Ovary (tissue), 3 donors: ENCODE measurements at regions not wholly inside any gene's neighbourhood (a gene's known extent, or its start where the extent isn't known, plus 50 kb on each side); places are given as distances from the start of the nearest gene placed in this dataset.

ENCODE experiments used
- POLR2A ChIP-seq: fragments of 450-650 bp; IDR thresholded peaks from one replicate; pipeline ENCODE4 v1.6.1; 2017; ENCODE audit warnings: antibody characterized with exemption, mild to moderate bottlenecking, moderate library complexity
- TF ChIP-seq, protein P1 (sequence below), 3 donors: fragments of 450-650 bp in 2 of 3; fragments of 200-600 bp in 1 of 3; IDR thresholded peaks; one replicate each; pipeline versions ENCODE4 v1.5.1 to v1.8.0; 2016 to 2022; ENCODE audit warnings: antibody characterized with exemption in 3 of 3, mild to moderate bottlenecking in 1 of 3
- donor health status: DM: no; HTN: no; CAD: no.

DNA sequence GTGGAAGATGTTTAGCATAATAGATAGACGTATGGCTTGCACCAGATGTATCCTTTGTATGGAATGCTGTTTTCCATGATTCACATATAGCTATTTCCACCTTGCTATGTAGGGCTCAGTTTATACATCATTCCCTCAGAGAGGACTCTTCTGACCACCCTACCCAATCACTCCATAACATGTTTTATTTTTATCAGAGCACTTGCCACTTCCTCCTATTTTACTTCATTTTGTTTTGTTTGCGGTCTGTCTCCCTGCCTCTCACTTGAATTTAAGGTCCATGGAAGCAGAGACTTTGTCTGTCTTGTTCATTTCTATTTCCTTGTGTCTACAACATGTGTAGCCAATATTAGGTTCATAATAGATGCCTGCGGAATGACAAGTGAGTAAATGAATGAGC is 266.9 kb upstream of the CITED2 start:
- TF ChIP-seq, protein P1, sequence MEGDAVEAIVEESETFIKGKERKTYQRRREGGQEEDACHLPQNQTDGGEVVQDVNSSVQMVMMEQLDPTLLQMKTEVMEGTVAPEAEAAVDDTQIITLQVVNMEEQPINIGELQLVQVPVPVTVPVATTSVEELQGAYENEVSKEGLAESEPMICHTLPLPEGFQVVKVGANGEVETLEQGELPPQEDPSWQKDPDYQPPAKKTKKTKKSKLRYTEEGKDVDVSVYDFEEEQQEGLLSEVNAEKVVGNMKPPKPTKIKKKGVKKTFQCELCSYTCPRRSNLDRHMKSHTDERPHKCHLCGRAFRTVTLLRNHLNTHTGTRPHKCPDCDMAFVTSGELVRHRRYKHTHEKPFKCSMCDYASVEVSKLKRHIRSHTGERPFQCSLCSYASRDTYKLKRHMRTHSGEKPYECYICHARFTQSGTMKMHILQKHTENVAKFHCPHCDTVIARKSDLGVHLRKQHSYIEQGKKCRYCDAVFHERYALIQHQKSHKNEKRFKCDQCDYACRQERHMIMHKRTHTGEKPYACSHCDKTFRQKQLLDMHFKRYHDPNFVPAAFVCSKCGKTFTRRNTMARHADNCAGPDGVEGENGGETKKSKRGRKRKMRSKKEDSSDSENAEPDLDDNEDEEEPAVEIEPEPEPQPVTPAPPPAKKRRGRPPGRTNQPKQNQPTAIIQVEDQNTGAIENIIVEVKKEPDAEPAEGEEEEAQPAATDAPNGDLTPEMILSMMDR (IDR thresholded peaks at IDR 0.05): no peak
- TF ChIP-seq POLR2A: no peak
